ENCODE measurements at regions not wholly inside any gene's neighbourhood (a gene's known extent, or its start where the extent isn't known, plus 50 kb on each side); places are given as distances from the start of the nearest gene placed in this dataset.
A peak's percentile ranks its signal among the peaks of the same experiment; 100 is the strongest.

DNA sequence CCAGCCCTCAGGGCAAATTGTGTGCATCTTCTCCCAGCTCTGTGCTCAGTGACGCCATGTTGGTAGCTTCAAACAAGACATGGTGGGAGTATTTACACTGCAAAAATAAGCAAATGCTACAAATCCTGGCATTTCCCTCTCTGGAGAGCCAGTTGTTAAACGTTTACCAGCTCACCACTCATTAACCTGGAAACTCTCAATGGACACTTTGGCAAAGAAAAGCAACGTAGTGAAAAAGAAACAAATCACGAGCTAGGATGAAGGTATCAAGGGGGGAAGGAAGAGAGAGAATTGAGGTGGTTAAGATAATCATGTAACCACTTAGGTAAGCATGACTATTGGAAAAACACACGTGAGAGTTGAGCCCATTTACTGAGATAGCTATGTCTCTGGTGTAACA lies 72.5 kb downstream of the MRPS30 start:
- no peaks in the 10 kb centered on the region for H3K27me3 ChIP-seq (ENCODE audit: control insufficient read depth, insufficient read depth, low read length)
- TF ChIP-seq CTCF (IDR thresholded peaks at IDR 0.05; ENCODE audit: insufficient read depth, low read length, poor library complexity, severe bottlenecking): no peak
- H3K4me3 ChIP-seq (ENCODE audit: low read depth, low read length): no peak overlapping the region
- peak; percentile 25 for DNase-seq (ENCODE audit: low read depth)
- H3K36me3 ChIP-seq (ENCODE audit: control insufficient read depth, insufficient read depth, low read length): no peaks in the 10 kb centered on the region

GRCh38 chr5:44884036-44884435 lies 75.3 kb downstream of the MRPS30 start:
- Histone ChIP-seq H3K36me3 (ENCODE audit: control insufficient read depth, insufficient read depth, low read length) (no peaks in the 10 kb centered on the region), H3K27me3 (ENCODE audit: control insufficient read depth, insufficient read depth, low read length) (no peaks in the 10 kb centered on the region), H3K4me3 (ENCODE audit: low read depth, low read length) (no peak overlapping the region)
- DNase-seq (ENCODE audit: low read depth): no peak
- no peak for TF ChIP-seq CTCF (IDR thresholded peaks at IDR 0.05; ENCODE audit: insufficient read depth, low read length, poor library complexity, severe bottlenecking)

- Histone ChIP-seq H3K36me3 (ENCODE audit: control insufficient read depth, insufficient read depth, low read length) (no peaks in the 10 kb centered on the region), H3K27me3 (ENCODE audit: control insufficient read depth, insufficient read depth, low read length) (no peaks in the 10 kb centered on the region), H3K4me3 (ENCODE audit: low read depth, low read length) (no peak overlapping the region)
- peak; percentile 12 for DNase-seq (ENCODE audit: low read depth)
- TF ChIP-seq CTCF (IDR thresholded peaks at IDR 0.05; ENCODE audit: insufficient read depth, low read length, poor library complexity, severe bottlenecking): no peak
These were observed 77.2 kb downstream of the MRPS30 start for GRCh38 chr5:44885903-44886302.

GRCh38 chr5:44887722-44888121 lies 79.0 kb downstream of the MRPS30 start:
- Histone ChIP-seq H3K4me3 (ENCODE audit: low read depth, low read length) (no peak overlapping the region), H3K27me3 (ENCODE audit: control insufficient read depth, insufficient read depth, low read length) (no peaks in the 10 kb centered on the region), H3K36me3 (ENCODE audit: control insufficient read depth, insufficient read depth, low read length) (no peaks in the 10 kb centered on the region)
- no peak for TF ChIP-seq CTCF (IDR thresholded peaks at IDR 0.05; ENCODE audit: insufficient read depth, low read length, poor library complexity, severe bottlenecking)
- no peak for DNase-seq (ENCODE audit: low read depth)

- TF ChIP-seq CTCF (IDR thresholded peaks at IDR 0.05; ENCODE audit: insufficient read depth, low read length, poor library complexity, severe bottlenecking): no peak
- no peaks in the 10 kb centered on the region for H3K27me3 ChIP-seq (ENCODE audit: control insufficient read depth, insufficient read depth, low read length)
- no peak for DNase-seq (ENCODE audit: low read depth)
- no peaks in the 10 kb centered on the region for H3K36me3 ChIP-seq (ENCODE audit: control insufficient read depth, insufficient read depth, low read length)
- no peak overlapping the region for H3K4me3 ChIP-seq (ENCODE audit: low read depth, low read length)
These were observed 79.7 kb downstream of the MRPS30 start for GRCh38 chr5:44888435-44888834.

DNA sequence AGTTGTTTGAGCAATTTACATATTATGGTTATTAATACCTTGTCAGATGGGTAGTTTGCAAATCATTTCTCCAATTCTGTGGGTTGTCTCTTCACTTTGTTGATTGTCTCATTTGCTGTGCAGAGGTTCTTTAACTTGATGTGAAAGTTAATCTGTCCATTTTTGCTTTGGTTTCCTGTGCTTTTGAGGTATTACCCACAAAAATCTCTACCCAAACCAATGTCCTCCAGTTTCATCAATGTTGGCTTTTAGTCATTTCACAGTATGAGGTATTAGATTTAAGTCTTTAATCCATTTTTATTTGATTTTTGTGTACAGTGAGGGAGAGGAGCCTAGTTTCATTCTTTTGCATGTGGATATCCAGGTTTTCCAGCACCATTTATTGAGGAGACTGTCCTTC lies 82.4 kb downstream of the MRPS30 start:
- H3K4me3 ChIP-seq (ENCODE audit: low read depth, low read length): no peak overlapping the region
- no peaks in the 10 kb centered on the region for H3K27me3 ChIP-seq (ENCODE audit: control insufficient read depth, insufficient read depth, low read length)
- no peaks in the 10 kb centered on the region for H3K36me3 ChIP-seq (ENCODE audit: control insufficient read depth, insufficient read depth, low read length)
- TF ChIP-seq CTCF (IDR thresholded peaks at IDR 0.05; ENCODE audit: insufficient read depth, low read length, poor library complexity, severe bottlenecking): no peak
- no peak for DNase-seq (ENCODE audit: low read depth)
